GM18951 (cell line): ENCODE measurements at regions not wholly inside any gene's neighbourhood (a gene's known extent, or its start where the extent isn't known, plus 50 kb on each side); places are given as distances from the start of the nearest gene placed in this dataset.
"Not testable (repeated sequence)": the region's sequence is repeated elsewhere in the genome, so short reads cannot be mapped to it uniquely, and the experiment has no call there.

Experiments
- POLR2A ChIP-seq: IDR thresholded peaks from 4 replicates; pipeline ENCODE4 v1.6.1; 2011; ENCODE audit warnings: mild to moderate bottlenecking; ENCODE audit not compliant: insufficient read length, insufficient read depth; ENCODE audit errors: extremely low read depth
- in situ Hi-C: fragments of 300-500 bp; cut with MboI; formaldehyde crosslinking; loops from one replicate; pipeline ENCODE4 v1.12.0; 2022; ENCODE audit warnings: low sequenced_read_pairs, mixed read lengths, inconsistent platforms; ENCODE audit not compliant: unreplicated experiment

DNA sequence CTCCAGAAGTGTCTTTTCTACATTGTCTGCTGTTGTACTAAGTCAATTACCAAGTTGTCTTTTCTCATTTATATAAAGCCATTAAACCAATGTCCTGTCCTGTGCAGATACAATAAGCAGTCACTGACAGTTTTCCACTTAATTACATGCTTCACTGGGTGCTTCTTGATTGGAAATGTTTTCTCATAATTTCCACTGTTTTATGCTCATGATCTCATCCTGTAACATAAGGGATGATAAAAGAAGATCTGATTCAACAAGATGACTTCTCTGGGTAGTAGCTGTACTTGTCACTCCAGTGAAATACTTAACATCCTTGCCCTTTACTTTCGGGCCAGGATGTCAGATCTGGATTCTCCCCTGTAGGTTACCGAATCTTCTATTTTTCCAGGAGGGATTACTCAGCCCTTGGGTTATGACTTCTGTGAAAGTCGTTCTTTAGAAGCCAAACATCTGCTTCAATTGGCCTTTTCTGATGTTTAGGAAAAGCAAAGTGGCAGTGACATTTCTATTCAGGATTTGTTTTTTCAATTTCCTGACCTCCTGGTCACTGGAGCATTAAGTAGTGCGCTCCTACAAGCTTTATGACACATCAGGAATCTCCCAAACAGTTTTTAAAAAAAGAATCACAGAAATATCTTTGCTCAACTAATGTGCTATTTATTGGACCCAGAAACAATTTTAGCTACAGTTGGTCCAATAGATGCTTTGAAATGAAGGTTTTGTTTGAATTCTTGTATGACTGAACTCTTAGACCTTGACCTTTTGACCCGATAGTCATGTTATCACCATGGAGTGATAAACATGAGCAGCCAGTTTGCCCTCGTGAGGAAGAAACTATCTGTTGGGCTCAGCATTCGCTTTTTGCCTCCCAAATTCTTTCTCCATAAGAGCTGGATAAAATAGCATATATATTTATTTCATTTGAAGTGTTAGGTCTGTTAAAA, 234.5 kb upstream of the SSTR1 start:
- in situ Hi-C loops, result no loop called here
- TF ChIP-seq POLR2A, result no peak

DNA sequence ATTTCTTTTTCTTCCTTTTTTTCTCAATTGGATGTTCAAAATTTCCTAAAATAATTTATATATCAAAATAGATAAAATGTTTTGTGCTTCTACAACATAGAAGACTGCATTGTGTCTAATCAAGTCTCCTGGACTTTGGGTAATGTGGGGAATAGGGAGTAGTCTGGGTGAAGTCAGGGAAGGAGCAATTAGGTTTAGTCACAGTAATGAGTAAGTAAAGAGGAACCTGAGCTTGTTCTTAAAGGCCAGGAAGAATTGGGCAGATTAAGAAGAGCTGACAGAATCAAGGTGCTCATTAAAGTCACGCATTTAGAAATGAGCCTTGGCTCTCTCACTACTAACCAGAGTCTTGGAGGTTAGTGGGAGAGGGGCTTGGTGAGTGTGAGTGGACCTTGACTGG, 233.3 kb upstream of the SSTR1 start:
- TF ChIP-seq POLR2A, result no peak
- in situ Hi-C loops, result no loop called here

DNA sequence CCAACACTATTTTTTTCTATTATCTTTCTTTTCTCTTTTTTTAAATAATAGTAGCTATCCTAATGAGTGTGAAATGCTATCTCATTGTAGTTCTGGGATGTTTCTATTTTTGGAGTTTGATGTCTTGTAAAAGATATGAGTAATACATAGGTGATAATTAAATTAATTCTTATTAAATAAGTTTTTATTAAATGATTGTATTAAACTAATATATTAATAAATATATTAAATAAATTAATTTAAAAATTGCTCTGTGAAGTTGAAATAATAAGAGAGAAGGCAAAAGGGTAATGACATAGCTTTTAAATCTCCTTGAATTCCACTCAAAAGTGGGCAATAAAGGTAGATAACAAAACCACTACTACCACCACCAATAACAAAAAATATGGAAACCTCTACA, 230.2 kb upstream of the SSTR1 start:
- in situ Hi-C loops, result no loop called here
- no peak for TF ChIP-seq POLR2A

DNA sequence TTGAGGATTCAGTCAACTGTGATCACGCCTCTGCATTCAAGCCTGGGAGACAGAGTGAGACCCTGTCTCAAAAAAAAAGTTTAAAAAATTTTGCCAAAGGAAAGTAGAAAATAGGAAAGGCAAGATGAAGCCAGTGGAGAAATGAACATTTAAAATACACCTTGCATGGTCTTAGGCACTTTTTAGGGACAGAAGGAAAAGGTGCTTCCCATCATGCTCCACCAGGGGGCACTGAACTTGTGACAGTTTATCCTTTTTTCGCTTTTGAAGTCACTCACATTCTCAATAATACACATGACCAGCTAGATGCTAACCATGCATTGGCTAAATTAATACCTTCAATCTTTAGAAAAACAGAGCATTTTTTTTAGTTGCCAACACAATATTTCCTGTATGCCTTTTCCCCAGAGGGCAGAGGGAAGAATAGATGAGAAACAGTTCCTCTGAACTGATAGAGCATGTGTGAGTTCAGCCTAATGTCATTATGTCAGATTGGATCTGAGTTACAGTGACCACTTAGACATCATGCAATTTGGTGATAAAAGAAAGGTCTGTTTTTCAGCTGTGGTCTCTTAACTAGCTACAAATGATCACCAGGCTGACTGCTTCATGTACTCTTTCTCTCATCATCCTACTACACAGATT, 221.8 kb upstream of the SSTR1 start:
- TF ChIP-seq POLR2A, result no peak
- in situ Hi-C loops, result no loop called here

DNA sequence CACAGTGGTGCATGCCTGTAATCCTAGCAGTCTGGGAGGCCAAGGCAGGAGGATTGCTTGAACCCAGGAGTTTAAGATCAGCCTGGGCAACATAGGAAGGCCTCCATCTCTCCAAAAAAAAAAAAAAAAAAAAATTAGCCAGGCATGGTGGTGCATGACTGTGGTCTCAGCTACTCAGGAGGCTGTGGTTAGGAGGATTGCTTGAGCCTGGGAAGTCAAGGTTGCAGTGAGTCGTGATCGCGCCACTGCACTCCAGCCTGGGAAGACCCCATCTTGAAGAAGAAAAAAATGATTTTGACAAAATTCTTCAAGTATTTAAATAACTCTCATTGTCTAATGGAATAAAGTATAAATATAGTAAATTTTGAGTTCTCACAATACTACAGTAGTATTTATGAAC, 219.2 kb upstream of the SSTR1 start:
- in situ Hi-C loops, result no loop called here
- no peak for TF ChIP-seq POLR2A

DNA sequence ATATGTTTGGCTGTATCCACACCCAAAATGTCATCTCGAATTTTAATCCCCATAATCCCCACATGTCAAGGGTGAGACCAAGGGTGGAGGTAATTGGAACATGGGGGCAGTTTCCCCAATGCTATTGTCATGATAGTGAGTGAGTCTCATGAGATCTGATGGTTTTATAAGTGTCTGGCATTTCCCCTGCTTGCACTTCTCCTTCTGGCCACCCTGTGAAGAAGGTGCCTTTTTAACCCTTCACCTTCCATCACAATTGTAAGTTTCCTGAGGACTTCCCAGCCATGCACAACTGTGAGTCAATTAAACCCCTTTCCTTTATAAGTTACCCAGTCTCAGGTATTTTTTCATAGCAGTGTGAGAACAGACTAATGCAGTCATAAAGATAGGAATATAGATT, 216.7 kb upstream of the SSTR1 start:
- no peak for TF ChIP-seq POLR2A
- in situ Hi-C loops, result no loop called here

DNA sequence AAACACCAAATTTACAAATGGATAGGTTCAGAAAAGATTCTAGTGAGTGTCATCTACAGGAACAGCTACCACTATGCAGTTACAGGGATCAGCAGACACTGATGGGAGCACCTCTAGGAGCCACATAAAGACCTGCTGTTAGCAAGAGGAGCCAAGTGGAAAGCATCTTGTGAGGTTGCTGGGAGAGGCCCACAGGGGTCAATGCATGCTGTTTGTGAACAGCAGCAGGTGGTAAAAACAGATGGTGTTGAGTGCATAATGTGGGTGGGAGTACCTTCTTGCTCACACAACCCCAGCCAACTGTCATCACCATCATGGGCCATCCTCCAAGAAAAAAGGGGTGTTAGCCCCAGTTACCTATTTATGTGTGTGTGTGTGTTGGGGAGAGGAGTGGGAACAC, 215.2 kb upstream of the SSTR1 start:
- TF ChIP-seq POLR2A, result no peak
- in situ Hi-C loops, result no loop called here

DNA sequence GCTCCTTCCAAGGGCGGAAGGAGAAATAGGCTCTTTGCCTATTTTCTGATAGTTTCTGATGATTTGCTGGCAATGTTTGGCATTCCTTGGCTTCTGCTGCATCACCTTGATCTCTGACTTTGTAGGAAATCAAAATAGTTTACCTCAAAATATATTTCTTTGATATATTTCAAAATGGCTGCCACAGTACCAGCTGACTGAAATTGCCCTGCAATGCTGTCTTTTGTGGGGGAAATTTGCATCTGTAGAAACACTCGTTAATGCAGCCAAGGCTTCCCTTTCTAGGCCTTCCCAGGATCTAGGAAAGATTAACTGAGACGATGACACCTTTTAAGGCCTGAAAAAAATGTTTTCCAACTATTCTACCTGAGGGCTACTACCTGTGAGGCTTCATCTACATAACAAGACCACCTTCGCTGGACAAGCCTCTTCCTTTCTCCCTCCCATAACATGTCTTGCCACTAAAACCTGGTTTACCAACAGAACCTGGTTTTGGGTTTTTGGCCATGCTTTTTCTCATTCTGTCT, 212.8 kb upstream of the SSTR1 start:
- in situ Hi-C loops, result no loop called here
- TF ChIP-seq POLR2A, result no peak

DNA sequence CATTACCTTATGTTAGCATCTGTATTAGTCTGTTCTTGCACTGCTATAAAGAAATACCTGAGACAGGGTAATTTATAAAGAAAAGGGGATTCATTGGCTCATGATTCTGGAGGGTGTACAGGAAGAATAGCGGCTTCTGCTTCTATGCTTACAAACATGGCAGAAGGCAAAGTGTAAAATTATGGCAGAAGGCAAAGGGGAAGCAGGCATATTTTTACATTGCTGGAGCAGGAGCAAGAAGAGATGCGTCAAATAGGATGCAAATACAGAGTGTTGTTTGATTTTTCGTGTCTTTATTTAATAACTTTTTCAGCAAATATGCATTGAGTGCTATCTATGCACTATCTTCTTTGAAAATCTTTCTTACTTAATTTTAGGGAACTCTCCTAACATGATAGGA, 210.7 kb upstream of the SSTR1 start:
- TF ChIP-seq POLR2A, result no peak
- in situ Hi-C loops, result no loop called here

DNA sequence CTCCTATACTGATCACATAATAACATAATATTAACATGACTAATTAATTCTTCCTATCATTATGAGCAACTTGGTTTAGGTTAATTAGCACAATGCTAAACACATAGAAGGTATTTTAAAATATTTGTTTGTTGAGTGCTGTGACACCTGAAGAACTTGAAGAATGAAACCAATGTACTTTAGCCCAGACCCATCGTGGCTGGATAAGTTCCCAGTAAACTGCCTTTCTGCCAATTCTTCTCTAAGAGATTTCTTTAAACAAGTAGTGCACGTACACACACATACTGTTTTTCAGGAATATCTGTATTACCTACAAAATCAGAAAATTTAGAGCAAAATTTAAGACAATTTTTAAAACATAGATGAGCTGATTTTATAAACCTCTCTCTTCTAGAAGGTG, 207.4 kb upstream of the SSTR1 start:
- in situ Hi-C loops, result no loop called here
- no peak for TF ChIP-seq POLR2A

DNA sequence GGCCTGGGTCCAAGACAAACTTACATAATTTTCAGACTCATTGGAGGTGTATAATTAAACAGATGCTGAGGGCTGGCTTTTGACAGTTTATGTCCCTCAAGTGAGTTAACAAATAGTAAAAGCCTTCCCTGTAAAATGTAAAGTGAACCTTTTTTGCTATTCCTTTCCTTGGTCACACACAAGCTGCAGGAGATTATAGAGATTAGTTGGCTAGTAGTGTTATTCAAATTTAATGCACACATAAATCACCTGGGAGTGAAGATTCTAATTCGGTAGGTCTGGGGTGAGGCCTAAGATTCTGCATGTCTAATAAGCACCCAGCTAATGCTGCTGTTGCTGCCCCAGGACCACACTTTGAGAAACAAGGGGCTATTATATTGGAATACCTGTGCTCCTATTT, 206.2 kb upstream of the SSTR1 start:
- in situ Hi-C loops, result no loop called here
- no peak for TF ChIP-seq POLR2A

DNA sequence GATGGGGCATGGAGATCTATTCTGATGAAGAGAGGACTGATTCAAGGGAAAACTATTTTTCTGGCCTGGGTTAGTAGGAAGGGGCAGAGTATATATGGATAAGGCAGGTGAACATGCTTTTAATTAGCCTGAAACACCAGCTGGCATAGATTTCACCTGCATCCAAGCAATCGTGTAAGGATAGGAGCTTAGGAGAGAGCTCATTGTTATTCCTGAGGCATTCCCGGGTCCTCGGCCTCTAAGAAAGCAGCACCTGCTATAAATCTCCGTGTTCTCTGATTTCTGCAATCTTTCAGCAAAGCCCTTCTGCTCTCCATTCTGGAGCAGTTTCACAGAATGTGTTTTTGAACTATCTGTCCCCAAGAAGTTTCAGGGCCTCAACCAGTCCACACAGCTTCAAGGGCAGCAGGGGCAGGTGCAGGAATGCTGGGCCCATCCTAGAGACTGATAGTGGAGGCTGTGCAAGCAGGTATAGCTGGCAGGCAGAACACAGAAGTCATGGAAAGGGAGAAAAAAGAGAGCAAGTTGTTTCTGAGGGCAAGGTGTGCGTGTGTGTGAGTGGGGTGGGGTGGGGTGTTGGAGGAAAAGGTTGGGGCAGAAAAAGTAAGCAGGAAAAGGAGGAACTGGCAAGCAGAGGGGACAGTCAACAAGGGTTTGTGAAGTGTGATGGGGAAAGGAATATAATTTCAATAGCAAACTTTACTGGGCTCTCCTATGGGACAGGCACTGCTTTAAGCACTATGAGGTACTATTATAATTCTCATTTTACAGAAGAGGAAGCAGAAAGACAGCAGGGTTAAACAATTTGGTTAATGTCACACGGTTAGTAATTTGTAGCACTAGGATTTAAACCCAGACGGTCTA, 203.7 kb upstream of the SSTR1 start:
- no peak for TF ChIP-seq POLR2A
- in situ Hi-C loops, result no loop called here

DNA sequence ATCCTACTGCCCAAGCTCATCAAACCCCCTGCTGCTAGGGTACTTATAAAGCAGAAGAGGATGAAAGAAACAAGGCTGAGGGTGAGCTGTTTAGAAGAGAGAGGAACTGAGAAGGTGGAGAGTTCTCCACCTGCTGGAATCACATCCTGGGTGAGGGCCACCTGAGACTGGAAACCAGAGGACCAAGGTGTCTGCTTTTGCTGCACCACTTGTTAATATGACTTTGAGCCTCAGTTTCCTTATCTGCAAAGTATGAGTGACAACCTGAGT, 203.2 kb upstream of the SSTR1 start:
- no peak for TF ChIP-seq POLR2A
- in situ Hi-C loops, result no loop called here

DNA sequence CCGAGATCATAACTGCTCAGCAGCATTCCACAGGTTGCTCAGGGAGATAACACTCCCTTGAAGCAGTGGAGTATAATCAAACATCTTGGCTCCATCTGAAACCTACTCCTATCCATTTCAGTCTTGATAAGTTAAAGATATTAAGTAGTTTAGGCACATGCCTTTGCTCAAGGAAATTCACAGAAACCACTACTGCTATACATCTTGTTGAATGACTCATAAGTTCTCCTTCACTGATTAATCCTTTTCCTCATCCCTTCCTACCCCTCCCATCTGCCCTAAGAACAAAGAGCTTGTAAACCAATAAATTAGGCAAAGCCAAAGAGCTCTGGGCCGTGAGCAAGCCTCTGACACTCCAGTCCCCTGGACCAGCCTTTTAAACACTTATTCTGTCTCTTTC, 196.5 kb upstream of the SSTR1 start:
- in situ Hi-C loops, result not testable (repeated sequence)
